GM12878 (cell line): ENCODE measurements at regions not wholly inside any gene's neighbourhood (a gene's known extent, or its start where the extent isn't known, plus 50 kb on each side); places are given as distances from the start of the nearest gene placed in this dataset.
"Not testable (repeated sequence)": the region's sequence is repeated elsewhere in the genome, so short reads cannot be mapped to it uniquely, and the experiment has no call there.

Source experiments
- BRCA1 ChIP-seq: IDR thresholded peaks from 2 replicates; pipeline ENCODE4 v1.6.1; 2011; ENCODE audit warnings: low read depth, low read length, improper control_type of control experiment
- JUND ChIP-seq: IDR thresholded peaks from 2 replicates; pipeline ENCODE4 v1.6.1; 2012; ENCODE audit warnings: low read depth, mild to moderate bottlenecking, low read length, improper control_type of control experiment, moderate library complexity
- NR2C2 ChIP-seq: IDR thresholded peaks from 2 replicates; pipeline ENCODE4 v1.6.1; 2011; ENCODE audit warnings: borderline replicate concordance, low read depth; ENCODE audit not compliant: control insufficient read depth, insufficient read length
- PBX3 ChIP-seq: IDR thresholded peaks from 2 replicates; pipeline ENCODE4 v1.6.1; 2011; ENCODE audit warnings: mild to moderate bottlenecking, low read depth, low read length, moderate library complexity; ENCODE audit not compliant: insufficient replicate concordance
- REST ChIP-seq: IDR thresholded peaks from 2 replicates; pipeline ENCODE4 v1.6.1; 2012; ENCODE audit warnings: mild to moderate bottlenecking, low read depth, low read length
- USF2 ChIP-seq: IDR thresholded peaks from 2 replicates; pipeline ENCODE4 v1.6.1; 2011; ENCODE audit warnings: low read depth, low read length, improper control_type of control experiment, borderline replicate concordance
- ZNF687 ChIP-seq: fragments of 450-650 bp; IDR thresholded peaks from 2 replicates; pipeline ENCODE4 v1.6.1; 2017; ENCODE audit warnings: mild to moderate bottlenecking, moderate library complexity

- TF ChIP-seq USF2, JUND, BRCA1, ZNF687, REST, PBX3, NR2C2: not testable (repeated sequence)
These were observed 308.8 kb upstream of the PLGLB1 start for GRCh38 chr2:87330486-87330885.
